A673 (cell line): ENCODE measurements at regions not wholly inside any gene's neighbourhood (a gene's known extent, or its start where the extent isn't known, plus 50 kb on each side); places are given as distances from the start of the nearest gene placed in this dataset.
A peak's percentile ranks its signal among the peaks of the same experiment; 100 is the strongest.

Source experiments
- BruUV-seq: library from RNA; stranded (reverse); fragments of 400-500 nt; replicated peaks from 2 replicates; lab custom pipeline; 2021; lab: Mats Ljungman, UMichigan
- CTCF ChIA-PET: fragments of 300-600 bp; sonication (Branson Sonifier 250); formaldehyde crosslinking; loops from one replicate; lab custom pipeline; 2022; ENCODE audit warnings: antibody characterized with exemption; lab: Charles Lee
- POLR2A ChIA-PET: fragments of 300-600 bp; sonication (Branson Sonifier 250); formaldehyde crosslinking; loops from one replicate; lab custom pipeline; 2022; ENCODE audit warnings: antibody characterized with exemption; ENCODE audit not compliant: low non-redundant PET; lab: Charles Lee
- DNase-seq: peaks from one replicate; pipeline ENCODE4 v3.0.0-alpha.2; 2015; ENCODE audit warnings: low spot score
- H3K27ac ChIP-seq: fragments of 200-600 bp; sonication (generic); 2 replicates; pipeline ENCODE4 v1.5.1; 2016; ENCODE audit warnings: mixed run types, low read depth, mild to moderate bottlenecking, mixed read lengths, antibody characterized with exemption, low read length; ENCODE audit not compliant: poor library complexity, severe bottlenecking
- H3K27me3 ChIP-seq: fragments of 200-600 bp; sonication (generic); replicated peaks from 2 replicates; pipeline ENCODE4 v1.6.1; 2017; ENCODE audit warnings: mixed run types, low read depth, mild to moderate bottlenecking, mixed read lengths, antibody characterized with exemption, low read length; ENCODE audit not compliant: insufficient read depth, poor library complexity
- H3K36me3 ChIP-seq: fragments of 200-600 bp; sonication (generic); 2 replicates; pipeline ENCODE4 v1.6.1; 2016; ENCODE audit warnings: mixed run types, mild to moderate bottlenecking, mixed read lengths, antibody characterized with exemption, low read length; ENCODE audit not compliant: insufficient read depth, poor library complexity, severe bottlenecking
- H3K4me1 ChIP-seq: fragments of 200-600 bp; sonication (generic); 2 replicates; pipeline ENCODE4 v1.6.1; 2017; ENCODE audit warnings: mixed run types, mild to moderate bottlenecking, mixed read lengths, antibody characterized with exemption, low read length; ENCODE audit not compliant: insufficient read depth, poor library complexity, severe bottlenecking
- H3K4me3 ChIP-seq: fragments of 200-600 bp; sonication (generic); 2 replicates; pipeline ENCODE4 v1.5.1; 2016; ENCODE audit warnings: low read depth, mixed run types, mild to moderate bottlenecking, mixed read lengths, low read length; ENCODE audit not compliant: poor library complexity, severe bottlenecking
- H3K9me3 ChIP-seq: fragments of 200-600 bp; sonication (generic); 2 replicates; pipeline ENCODE4 v1.6.1; 2016; ENCODE audit warnings: mixed run types, low read depth, mild to moderate bottlenecking, mixed read lengths, antibody characterized with exemption, low read length; ENCODE audit not compliant: poor library complexity, severe bottlenecking
- CTCF ChIP-seq: fragments of 300-800, 200-600 bp; sonication (generic); conservative IDR thresholded peaks from 2 replicates; pipeline ENCODE4 v1.5.1; 2017; ENCODE audit warnings: low read depth, mild to moderate bottlenecking, antibody characterized with exemption, low read length, moderate library complexity, mixed read lengths
- EZH2 ChIP-seq: fragments of 200-600 bp; sonication (generic); IDR thresholded peaks from 2 replicates; pipeline ENCODE4 v1.6.1; 2017; ENCODE audit warnings: borderline replicate concordance, low read depth, mild to moderate bottlenecking, mixed read lengths, antibody characterized with exemption, low read length; ENCODE audit not compliant: poor library complexity, severe bottlenecking
- intact Hi-C: fragments of 100-400 bp; cut with micrococcal nuclease; formaldehyde crosslinking; loops from one replicate; pipeline ENCODE4 v1.10.0; 2022; ENCODE audit not compliant: unreplicated experiment

GRCh38 chr4:125526420-125526819, 211.7 kb downstream of the FAT4 start:
- peak; percentile 9 for DNase-seq
- ChIA-PET CTCF (no interaction called here), POLR2A (no interaction called here)
- Histone ChIP-seq H3K4me3 (no peak overlapping the region), H3K9me3 (no peaks in the 10 kb centered on the region), H3K36me3 (no peaks in the 10 kb centered on the region), H3K4me1 (no peaks in the 10 kb centered on the region), H3K27me3 (no peaks in the 10 kb centered on the region), H3K27ac (no peak overlapping the region)
- peak; percentile 25; the same call in 1 of the 2 replicates for TF ChIP-seq CTCF
- TF ChIP-seq EZH2: no peak
- no TSS peak for BruUV-seq
- intact Hi-C loops: no loop called here

- H3K27me3 ChIP-seq: no peaks in the 10 kb centered on the region
- intact Hi-C loops: no loop called here
- no TSS peak for BruUV-seq
- no peaks in the 10 kb centered on the region for H3K9me3 ChIP-seq
- H3K4me1 ChIP-seq: no peaks in the 10 kb centered on the region
- no peak overlapping the region for H3K4me3 ChIP-seq
- peak; percentile 17 for DNase-seq
- H3K27ac ChIP-seq: no peak overlapping the region
- no peaks in the 10 kb centered on the region for H3K36me3 ChIP-seq
- ChIA-PET CTCF (no interaction called here), POLR2A (no interaction called here)
- TF ChIP-seq CTCF: no peak
- no peak for TF ChIP-seq EZH2
These were observed 212.9 kb downstream of the FAT4 start for GRCh38 chr4:125527681-125528080.

GRCh38 chr4:125529071-125529470, 214.3 kb downstream of the FAT4 start:
- Histone ChIP-seq H3K27me3 (no peaks in the 10 kb centered on the region), H3K36me3 (no peaks in the 10 kb centered on the region), H3K27ac (no peak overlapping the region), H3K9me3 (no peaks in the 10 kb centered on the region), H3K4me1 (no peaks in the 10 kb centered on the region), H3K4me3 (no peak overlapping the region)
- POLR2A ChIA-PET: no interaction called here
- CTCF ChIA-PET: no interaction called here
- BruUV-seq: no TSS peak
- TF ChIP-seq EZH2: no peak
- no peak for TF ChIP-seq CTCF
- no peak for DNase-seq
- intact Hi-C loops: no loop called here
